ENCODE measurements at regions not wholly inside any gene's neighbourhood (a gene's known extent, or its start where the extent isn't known, plus 50 kb on each side); places are given as distances from the start of the nearest gene placed in this dataset.

- DNase-seq: no peak
These were observed 311.7 kb upstream of the TPM1 start for GRCh38 chr15:62730825-62731224.

DNA sequence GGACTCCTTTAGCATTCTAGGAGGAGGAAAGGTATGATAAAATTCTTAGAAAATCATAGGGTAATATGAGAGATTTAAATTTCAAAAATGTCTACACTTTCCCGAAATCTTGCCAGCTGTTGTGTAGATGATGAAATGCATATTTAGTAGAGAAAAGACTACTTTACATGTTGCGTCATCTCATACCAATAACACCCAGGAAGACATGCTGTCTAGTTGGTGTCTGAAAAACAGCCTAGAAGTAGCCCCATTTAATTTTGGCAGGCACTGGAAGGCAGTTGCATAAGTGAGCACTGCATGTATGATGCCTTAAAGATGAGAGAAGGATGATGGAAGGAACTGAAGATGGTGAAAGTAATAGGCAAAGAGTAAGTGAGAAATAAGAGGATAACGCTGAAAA is 310.5 kb upstream of the TPM1 start:
- DNase-seq: no peak

DNA sequence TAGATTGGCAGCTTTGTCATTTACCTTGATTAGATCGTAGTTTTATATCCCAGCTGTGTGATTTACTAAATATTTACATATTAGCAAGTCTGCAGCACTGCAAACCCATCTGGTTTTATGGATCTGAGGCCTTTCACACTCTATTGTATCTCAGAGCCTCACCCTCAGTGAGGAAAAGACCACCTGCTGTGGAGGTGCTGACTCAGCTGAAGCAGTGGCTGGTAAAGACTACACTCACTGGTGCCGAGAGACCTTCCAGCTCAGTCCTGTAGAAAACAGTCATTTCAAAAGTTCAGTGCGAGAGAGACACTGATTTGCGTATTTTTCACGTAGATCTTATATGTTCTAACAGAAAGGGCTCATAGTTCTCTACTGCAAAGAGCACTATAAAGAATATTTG is 307.8 kb upstream of the TPM1 start:
- no peak for DNase-seq

- DNase-seq: no peak
These were observed 305.8 kb upstream of the TPM1 start for GRCh38 chr15:62736756-62737155.

DNA sequence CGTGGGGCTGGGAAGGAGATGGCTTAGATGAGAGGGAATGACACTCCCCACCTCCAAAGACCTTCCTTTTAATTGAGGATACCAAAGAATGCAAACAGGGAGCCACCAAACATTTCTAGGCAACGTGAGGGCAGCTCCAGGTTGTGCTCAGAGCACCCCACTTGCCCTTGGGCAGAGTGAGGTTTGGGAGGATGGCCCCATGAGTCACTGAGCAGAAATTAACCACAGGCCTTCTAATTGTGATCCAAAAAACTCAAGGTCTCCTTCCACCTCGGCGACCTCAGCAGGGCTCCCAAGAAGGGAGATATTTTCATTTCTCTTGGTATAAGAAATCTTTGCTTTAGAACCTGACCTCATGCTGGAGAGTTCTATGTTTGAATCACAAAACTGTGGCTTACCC is 305.0 kb upstream of the TPM1 start:
- no peak for DNase-seq

DNA sequence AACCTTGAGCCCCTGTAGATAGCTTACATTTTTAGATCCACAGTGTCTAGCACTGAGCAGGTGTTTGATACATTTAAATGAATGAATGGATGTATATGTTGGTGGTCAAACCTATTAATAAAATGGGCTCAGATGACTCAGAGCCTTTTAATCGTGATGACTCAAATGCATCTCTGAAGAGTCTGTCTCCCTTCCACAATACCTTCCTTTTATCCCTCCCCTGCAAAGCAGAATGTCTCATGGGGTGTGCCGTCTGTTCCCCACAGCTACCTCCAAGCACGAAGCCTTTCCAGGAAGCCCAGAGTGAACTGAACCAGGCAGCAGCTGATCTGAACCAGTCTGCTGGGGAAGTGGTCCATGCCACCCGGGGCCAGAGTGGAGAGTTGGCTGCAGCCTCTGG is 303.5 kb upstream of the TPM1 start:
- DNase-seq: no peak

DNA sequence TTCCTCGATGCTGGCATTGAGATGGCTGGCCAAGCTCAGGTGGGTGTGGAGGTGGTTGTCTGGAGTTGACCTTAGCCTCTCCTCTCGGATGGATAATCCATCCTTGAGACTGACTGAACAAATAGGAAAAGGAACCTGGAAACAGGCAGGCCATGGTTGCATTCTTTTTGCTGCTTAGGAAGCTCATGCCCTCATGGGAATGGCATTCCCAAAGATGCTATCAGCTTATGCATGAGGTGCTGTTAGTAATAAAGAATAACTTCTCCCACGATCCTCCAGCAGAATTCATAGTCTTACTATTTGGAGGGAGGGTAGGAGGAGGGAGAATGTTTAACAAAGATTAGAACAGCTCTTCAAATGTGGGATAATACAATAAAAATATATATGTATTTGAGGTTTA is 303.0 kb upstream of the TPM1 start:
- DNase-seq: no peak

- no peak for DNase-seq
These were observed 302.2 kb upstream of the TPM1 start for GRCh38 chr15:62740141-62741004.

DNA sequence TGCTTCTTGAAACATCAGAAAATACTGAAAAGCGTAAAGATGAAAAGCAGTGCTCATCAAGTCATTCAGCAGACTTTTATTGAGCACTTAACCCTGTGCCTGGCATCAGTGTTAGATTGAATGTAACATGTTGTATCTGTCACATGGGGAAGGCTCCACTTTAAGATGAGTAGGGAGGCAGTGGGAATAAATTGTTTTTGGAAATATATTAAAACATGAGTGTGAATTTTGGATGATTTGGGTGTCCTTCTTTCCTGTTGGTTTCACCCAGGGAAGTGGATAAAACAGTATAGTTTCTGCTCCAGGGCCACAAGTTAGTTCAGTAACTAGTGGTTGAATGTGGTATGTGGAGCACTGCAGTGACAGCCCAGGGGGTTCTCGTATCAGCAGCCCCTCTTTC is 301.4 kb upstream of the TPM1 start:
- DNase-seq: no peak

DNA sequence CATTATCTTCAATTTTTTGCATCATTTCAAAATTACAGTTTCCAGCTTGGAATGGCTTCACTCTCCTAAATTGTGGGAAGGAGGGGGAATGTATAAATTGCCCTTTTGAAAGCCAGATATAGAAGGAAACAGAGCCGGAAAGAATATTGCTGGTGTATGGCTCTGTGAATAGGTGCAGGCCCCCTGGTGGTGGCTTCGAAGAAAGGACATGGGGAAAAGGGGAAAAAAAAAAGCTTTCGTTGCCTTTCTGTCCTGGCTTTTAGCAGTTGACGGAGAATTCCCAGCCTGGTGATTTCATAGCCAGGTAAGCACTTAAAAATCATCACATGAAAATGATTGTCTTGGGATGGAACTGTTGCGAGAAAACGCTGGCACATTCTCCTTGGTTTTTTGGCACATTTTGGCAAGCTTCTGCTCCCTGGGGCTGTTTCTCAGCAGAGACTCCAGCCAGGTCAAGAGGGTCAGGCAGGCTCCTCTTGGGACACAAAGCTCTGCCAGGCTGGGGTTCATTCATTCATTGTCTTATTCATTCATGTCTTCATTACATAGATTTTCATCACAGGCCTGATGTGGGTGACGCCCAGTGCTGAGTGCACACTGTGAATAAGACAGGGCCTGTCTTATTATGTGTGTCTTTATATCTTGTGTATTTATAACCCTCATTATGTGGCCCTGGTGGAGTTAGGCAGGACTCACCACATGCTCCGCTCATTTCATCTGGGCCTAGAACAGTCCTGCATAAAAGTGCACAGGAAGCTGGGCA is 300.0 kb upstream of the TPM1 start:
- no peak for DNase-seq

GRCh38 chr15:62745621-62746225 is 296.8 kb upstream of the TPM1 start:
- no peak for DNase-seq

- no peak for DNase-seq
These were observed 294.4 kb upstream of the TPM1 start for GRCh38 chr15:62748196-62748595.

DNA sequence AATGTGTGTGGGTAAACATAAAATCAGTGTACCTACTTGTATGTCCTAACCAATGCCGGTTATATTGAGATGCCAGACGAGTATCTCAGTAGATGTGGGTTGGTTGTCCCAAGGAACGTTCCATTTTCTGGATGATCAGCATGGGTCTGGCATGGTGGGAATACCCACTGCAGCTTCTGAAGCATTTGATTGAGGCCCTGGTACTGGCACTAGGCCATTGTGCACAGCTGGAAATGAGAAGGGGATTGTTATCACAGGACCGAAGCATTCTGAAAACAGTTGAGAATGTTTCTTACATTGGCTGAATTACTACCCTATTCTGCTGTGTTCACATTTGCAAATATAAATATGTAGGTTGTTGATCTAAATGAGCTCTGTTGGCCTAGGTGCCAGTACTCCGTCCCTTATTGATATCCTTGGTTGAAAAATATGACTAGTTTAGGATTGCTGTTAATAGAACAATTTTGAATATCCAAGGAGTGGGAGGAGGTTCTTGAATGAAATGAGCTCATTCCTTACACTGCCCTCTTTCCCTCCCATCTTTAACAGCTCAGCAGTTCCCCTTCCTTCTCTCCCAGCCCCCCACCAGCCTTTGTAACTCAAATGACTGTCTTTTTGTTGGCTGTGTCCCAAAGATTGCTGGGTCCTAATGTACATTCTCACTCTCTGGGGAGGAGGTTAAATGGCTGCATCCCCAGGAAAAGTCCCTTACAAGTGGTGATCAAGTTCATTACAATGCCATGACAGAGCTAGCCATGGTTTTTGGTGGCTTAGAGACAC is 293.3 kb upstream of the TPM1 start:
- no peak for DNase-seq

DNA sequence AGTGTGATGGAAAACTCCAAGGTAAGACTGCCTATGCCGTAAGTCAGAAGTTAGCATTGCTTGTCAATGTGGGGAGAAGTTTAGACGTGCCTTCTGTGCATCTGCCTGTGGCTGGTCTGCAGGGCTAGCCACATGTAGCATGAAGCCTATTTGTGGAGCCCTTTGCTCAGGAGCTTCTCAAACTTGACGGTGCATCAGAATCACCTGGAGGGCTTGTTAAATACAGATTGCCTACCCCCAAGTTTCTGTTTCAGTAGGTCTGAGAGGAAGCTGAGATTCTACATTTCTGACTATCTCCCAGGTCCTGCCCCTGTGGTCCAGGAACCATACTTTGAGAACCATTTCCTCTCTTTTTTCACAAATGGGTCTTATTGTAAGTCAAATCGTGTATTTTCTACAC is 292.1 kb upstream of the TPM1 start:
- no peak for DNase-seq

DNA sequence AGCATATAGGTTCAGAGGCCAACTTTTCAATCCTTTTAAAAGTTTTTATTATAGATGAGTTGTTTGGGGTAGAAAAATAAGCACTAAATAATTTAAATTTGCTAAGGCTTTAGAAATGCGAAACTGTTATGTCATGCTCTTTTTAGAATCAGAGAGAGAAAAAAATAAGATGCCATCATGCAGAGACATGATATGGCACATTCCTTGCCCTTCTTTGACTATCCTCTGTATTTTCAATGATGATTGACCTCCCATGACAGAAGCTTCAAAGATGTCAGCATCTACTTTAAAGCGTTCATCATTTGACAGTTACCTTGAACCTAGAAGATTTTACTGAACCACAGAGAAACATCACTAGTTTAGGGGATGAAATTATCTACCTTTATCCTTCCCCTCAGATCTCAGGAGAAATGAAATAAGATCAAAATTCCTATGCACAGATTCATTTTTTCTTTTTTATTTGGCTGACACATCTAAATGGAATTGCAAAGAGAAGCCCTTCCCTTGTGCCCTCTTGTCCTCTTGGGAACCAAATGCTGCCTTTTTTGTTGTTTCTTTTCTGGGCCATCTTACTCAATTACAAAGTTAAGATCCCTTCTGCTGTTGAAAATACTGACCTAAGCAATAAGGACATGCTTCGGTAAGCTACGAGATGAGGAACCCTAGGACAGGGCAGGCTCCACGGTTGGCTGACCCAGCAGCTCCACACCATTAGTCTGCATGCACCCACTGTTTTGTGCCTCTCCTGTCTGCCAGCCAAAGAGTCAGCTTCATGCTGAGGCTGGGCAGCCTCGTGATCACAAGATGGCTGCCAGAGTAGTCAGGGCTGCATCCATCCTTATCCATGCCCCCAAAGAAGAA is 289.7 kb upstream of the TPM1 start:
- no peak for DNase-seq

- no peak for DNase-seq
These were observed 288.9 kb upstream of the TPM1 start for GRCh38 chr15:62753518-62754221.

DNA sequence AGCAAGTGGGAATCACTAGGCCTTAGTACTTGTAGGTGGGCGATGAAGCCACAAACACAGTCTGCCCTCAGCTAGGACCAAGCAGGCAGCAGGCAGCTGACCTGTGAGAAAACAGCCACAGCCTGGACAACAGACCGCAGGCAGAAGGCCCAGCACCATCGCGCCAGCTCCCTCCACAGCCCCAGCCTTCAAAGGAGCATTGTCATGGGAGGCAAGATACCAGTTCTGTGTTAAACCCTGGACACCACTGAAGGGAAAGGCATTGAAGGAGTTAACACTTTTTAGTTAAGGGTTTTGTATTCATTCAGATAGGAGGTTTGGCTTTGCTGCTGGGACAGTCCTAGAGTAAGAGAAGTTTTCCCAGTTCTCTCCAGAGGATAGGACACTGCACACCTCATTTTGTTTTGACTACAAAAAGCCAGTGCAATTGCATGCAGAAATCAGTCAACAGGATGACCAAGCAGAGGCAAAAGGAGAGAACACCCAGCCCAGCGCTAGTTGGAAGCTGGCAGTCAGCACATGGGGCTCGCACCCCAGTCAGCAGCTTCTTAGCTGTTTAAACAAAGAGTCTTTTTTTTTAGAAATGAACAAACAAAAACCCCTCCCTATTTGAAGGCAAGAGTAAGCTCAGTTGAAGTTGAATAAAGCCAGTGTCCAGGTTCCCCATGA is 286.1 kb upstream of the TPM1 start:
- no peak for DNase-seq

- DNase-seq: no peak
These were observed 285.6 kb upstream of the TPM1 start for GRCh38 chr15:62756995-62757360.

DNA sequence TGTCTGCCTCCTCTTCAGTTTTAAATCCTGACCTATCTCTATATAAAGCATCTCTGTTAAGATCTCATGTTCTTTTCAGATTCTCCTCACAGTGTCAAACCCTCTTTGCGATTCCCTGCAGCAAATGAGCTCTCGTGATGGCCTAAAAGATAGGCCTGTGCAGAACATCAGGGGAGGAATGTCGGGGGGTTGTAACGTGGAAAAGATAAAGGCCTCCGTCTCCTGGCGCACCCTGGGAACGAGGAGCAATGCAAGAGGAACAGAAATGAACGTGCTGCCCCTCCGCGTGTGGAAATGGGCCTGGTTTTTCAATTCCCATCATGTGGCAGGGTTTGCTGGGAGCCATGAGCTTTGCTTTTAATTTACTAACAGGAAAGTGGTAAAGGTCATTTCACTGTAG is 285.0 kb upstream of the TPM1 start:
- DNase-seq: no peak

DNA sequence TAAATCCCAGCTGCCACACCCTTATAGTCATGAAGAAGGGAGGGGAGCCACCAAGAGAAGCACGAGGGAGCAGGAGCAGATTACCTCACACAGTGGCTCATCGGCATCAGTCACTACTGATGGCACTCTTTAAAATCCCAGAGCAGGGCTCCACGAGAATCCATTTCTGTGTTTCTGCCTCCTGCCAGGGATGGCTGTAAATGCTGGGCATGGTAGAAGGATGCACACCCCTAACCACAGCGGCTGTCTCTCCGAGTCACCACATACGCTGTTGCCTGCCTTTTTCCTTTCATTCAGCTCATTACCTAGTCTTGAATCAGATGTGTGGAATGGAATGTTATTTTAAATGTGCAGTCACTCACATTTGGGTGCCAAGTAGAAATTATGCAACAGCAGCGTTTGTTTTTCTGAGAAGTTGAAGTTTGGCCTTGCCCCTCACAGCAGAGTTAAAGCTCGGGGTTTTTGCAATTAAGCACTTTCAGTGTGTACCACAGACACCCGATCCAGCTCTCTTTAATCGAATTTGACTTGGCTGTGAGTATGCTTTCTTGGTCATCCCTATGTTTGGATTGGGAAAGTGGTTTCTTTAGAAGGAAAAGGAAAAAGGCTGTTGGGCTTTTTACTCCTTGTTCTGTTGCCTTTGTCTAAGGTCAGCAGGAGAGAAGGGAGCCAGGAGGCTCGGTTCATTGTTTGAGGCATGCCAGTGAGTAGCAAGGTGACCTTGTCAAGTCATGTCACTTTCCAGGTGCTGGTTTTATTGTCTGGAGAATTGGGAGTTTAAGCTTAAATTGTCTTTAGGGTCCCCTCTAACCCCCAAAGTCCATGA is 284.2 kb upstream of the TPM1 start:
- DNase-seq: no peak

Data from effector CD8-positive, alpha-beta T cell (primary cell).